Spleen (tissue), 7 donors: ENCODE measurements at regions not wholly inside any gene's neighbourhood (a gene's known extent, or its start where the extent isn't known, plus 50 kb on each side); places are given as distances from the start of the nearest gene placed in this dataset.

Experiments
- POLR2AphosphoS5 ChIP-seq, 3 donors: sonication (generic); formaldehyde crosslinking; IDR thresholded peaks; one replicate each; pipeline ENCODE4 v1.5.1; 2017; ENCODE audit warnings: antibody characterized with exemption in 3 of 3
- TF ChIP-seq, protein P1 (sequence below), 11 experiments: fragments of 200-600 bp in 7 of 11; fragments of 450-650 bp in 4 of 11; sonication (generic) in 4 of 11; IDR thresholded peaks in 8 of 11; conservative IDR thresholded peaks in 3 of 11; 1 replicate in 7 of 11; 2 replicates in 4 of 11; pipeline versions ENCODE4 v1.4.0 to v1.8.0; 2016 to 2021; ENCODE audit warnings: antibody characterized with exemption in 11 of 11, inconsistent platforms in 4 of 11, mild to moderate bottlenecking in 1 of 11
- donor health status: DM: no; HTN: no; CAD: no; lungs with moderate emphysema.
- donor health status: DM: no; HTN: no; CAD: no.
- donor health status: DM: no; HTN: no; CAD: no.

GRCh38 chr2:7666596-7667259 lies 749.5 kb downstream of the RNF144A start:
- TF ChIP-seq, protein P1, sequence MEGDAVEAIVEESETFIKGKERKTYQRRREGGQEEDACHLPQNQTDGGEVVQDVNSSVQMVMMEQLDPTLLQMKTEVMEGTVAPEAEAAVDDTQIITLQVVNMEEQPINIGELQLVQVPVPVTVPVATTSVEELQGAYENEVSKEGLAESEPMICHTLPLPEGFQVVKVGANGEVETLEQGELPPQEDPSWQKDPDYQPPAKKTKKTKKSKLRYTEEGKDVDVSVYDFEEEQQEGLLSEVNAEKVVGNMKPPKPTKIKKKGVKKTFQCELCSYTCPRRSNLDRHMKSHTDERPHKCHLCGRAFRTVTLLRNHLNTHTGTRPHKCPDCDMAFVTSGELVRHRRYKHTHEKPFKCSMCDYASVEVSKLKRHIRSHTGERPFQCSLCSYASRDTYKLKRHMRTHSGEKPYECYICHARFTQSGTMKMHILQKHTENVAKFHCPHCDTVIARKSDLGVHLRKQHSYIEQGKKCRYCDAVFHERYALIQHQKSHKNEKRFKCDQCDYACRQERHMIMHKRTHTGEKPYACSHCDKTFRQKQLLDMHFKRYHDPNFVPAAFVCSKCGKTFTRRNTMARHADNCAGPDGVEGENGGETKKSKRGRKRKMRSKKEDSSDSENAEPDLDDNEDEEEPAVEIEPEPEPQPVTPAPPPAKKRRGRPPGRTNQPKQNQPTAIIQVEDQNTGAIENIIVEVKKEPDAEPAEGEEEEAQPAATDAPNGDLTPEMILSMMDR (IDR thresholded peaks at IDR 0.05 in 8 of 11, conservative IDR thresholded peaks at IDR 0.05 in 3 of 11) = no peak
- TF ChIP-seq POLR2AphosphoS5 (IDR thresholded peaks at IDR 0.05) = no peak
